Panc1 (cell line): ENCODE measurements at regions not wholly inside any gene's neighbourhood (a gene's known extent, or its start where the extent isn't known, plus 50 kb on each side); places are given as distances from the start of the nearest gene placed in this dataset.
"Not testable (repeated sequence)": the region's sequence is repeated elsewhere in the genome, so short reads cannot be mapped to it uniquely, and the experiment has no call there.

Source experiments
- ATAC-seq: fragments of 200-7000 bp; cut with Tn5 transposase; 2 replicates; pipeline ENCODE4 v1.9.1; 2020; ENCODE audit warnings: mild to moderate bottlenecking, moderate library complexity
- BruUV-seq: library from RNA; stranded (reverse); fragments of 400-500 nt; replicated peaks from 2 replicates; lab custom pipeline; 2021; lab: Mats Ljungman, UMichigan
- CTCF ChIA-PET: fragments of 300-600 bp; sonication (Branson Sonifier 250); formaldehyde crosslinking; loops from one replicate; lab custom pipeline; 2022; ENCODE audit warnings: antibody characterized with exemption; lab: Charles Lee
- POLR2A ChIA-PET: fragments of 300-600 bp; sonication (Branson Sonifier 250); formaldehyde crosslinking; loops from one replicate; lab custom pipeline; 2022; ENCODE audit warnings: antibody characterized with exemption; lab: Charles Lee
- DNase-seq: peaks from one replicate; pipeline ENCODE4 v3.0.0-alpha.2; 2010; ENCODE audit warnings: low read depth, low spot score
- H3K27ac ChIP-seq: 2 replicates; pipeline ENCODE4 v1.5.1; 2011; ENCODE audit warnings: mild to moderate bottlenecking, low read length, inconsistent platforms
- H3K27me3 ChIP-seq: fragments of 200-500 bp; sonication (Bioruptor generic); 2 replicates; pipeline ENCODE4 v1.6.0; 2014; ENCODE audit warnings: low read length, inconsistent platforms; ENCODE audit not compliant: control insufficient read depth, insufficient read depth
- H3K36me3 ChIP-seq: fragments of 200-500 bp; sonication (Bioruptor generic); 2 replicates; pipeline ENCODE4 v1.5.1; 2014; ENCODE audit warnings: inconsistent platforms, mild to moderate bottlenecking, low read length, moderate library complexity; ENCODE audit not compliant: control insufficient read depth, insufficient read depth
- H3K4me1 ChIP-seq: 2 replicates; pipeline ENCODE4 v1.5.1; 2011; ENCODE audit warnings: inconsistent platforms, mild to moderate bottlenecking, low read length, moderate library complexity; ENCODE audit not compliant: control insufficient read depth, insufficient read depth
- H3K4me3 ChIP-seq, 2 experiments: 2 replicates each; pipeline ENCODE4 v1.5.1; 2011 to 2012; ENCODE audit warnings: low read depth in 2 of 2, low read length in 2 of 2, mild to moderate bottlenecking in 2 of 2, inconsistent platforms in 1 of 2, moderate library complexity in 1 of 2
- H3K9me3 ChIP-seq: fragments of 200-500 bp; sonication (Bioruptor generic); 2 replicates; pipeline ENCODE4 v1.5.1; 2014; ENCODE audit warnings: low read depth, mild to moderate bottlenecking, inconsistent platforms, low read length, moderate library complexity; ENCODE audit not compliant: control insufficient read depth, insufficient read depth
- POLR2AphosphoS5 ChIP-seq: IDR thresholded peaks from 2 replicates; pipeline ENCODE4 v1.6.1; 2012; ENCODE audit warnings: mild to moderate bottlenecking, low read depth, low read length, moderate library complexity
- SIN3A ChIP-seq: IDR thresholded peaks from 2 replicates; pipeline ENCODE4 v1.6.1; 2012; ENCODE audit warnings: low read depth, mild to moderate bottlenecking, low read length, moderate library complexity, borderline replicate concordance; ENCODE audit not compliant: insufficient read depth
- TCF7L2 ChIP-seq: IDR thresholded peaks from 2 replicates; pipeline ENCODE4 v1.6.1; 2011; ENCODE audit warnings: mild to moderate bottlenecking, low read depth, low read length, inconsistent platforms
- in situ Hi-C: cut with HindIII; loops from 2 replicates; pipeline ENCODE4 v1.10.0; 2016; ENCODE audit warnings: low sequenced_read_pairs, low pct_unique_long_range_greater_than_20kb
- intact Hi-C: fragments of 100-400 bp; cut with micrococcal nuclease; formaldehyde crosslinking; loops from one replicate; pipeline ENCODE4 v1.10.0; 2022; ENCODE audit not compliant: unreplicated experiment
- TF ChIP-seq, protein P1 (sequence below), 2 experiments: IDR thresholded peaks; 2 replicates each; pipeline ENCODE4 v1.6.1; 2011 to 2012; ENCODE audit warnings: low read depth in 2 of 2, control low read depth in 1 of 2, low read length in 1 of 2, mild to moderate bottlenecking in 1 of 2, moderate library complexity in 1 of 2; ENCODE audit not compliant: insufficient read depth in 1 of 2
- TF ChIP-seq, protein P2 (sequence below): fragments of 450-650 bp; IDR thresholded peaks from 2 replicates; pipeline ENCODE4 v1.5.1; 2017; ENCODE audit warnings: mild to moderate bottlenecking

DNA sequence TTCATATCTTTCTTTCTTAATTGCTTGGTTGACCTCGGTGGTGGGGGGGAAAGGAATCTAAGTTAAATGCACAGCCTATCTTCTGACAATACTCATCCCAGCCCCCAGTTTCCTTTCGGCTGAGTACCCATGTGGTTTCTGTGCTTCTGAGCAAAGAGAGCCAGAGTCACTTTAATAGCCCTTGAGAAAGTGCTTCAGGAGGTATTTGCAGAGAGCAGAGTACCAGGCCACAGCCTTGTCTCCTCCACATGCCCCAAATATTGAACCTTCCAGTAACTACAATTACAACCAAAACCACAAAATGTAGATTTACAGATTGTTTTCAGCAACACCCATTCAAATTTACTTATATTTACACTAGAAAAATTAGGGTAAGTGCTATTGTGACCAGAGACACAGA lies 647.4 kb downstream of the NR2F2 start:
- Histone ChIP-seq H3K36me3 (no peaks in the 10 kb centered on the region), H3K27ac (no peak overlapping the region), H3K27me3 (no peaks in the 10 kb centered on the region), H3K4me3 (no peak overlapping the region), H3K9me3 (no peaks in the 10 kb centered on the region), H3K4me1 (no peaks in the 10 kb centered on the region)
- intact Hi-C loops, result no loop called here
- no peak for DNase-seq
- in situ Hi-C loops, result no loop called here
- ATAC-seq, result no peak
- BruUV-seq, result no TSS peak
- POLR2A ChIA-PET, result no interaction called here
- CTCF ChIA-PET, result no interaction called here
- TF ChIP-seq SIN3A, result no peak
- no peak for TF ChIP-seq TCF7L2

DNA sequence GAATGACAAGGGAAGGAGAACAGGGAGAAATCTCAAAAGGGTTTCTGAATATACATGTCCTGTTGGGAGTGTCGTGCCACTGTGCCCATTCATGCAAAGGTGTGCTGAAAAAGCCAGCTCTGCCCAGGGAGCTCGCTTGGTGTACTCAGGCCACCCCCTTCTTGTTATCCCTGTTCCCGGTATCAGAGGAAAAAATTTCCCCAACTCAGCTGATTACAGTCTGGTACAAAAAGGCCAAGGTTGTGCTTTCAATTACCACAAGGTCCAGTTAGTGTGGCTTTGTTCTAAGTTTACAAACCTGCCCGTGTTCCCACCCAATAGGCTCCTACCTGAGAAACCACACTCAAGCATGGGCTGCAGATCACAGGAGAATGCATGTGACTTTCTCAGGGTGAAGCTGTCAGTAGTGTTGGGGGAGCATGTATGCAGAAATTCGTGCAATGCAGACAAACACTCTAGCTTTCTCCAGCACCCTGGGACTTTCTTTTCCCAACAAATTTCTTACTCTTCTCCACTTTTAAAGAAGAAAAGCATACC lies 648.5 kb downstream of the NR2F2 start:
- no peak overlapping the region for H3K27ac ChIP-seq
- BruUV-seq, result no TSS peak
- H3K4me1 ChIP-seq, result no peaks in the 10 kb centered on the region
- DNase-seq (no peak), ATAC-seq (no peak)
- H3K27me3 ChIP-seq, result no peaks in the 10 kb centered on the region
- H3K36me3 ChIP-seq, result no peaks in the 10 kb centered on the region
- in situ Hi-C loops, result no loop called here
- no peaks in the 10 kb centered on the region for H3K9me3 ChIP-seq
- CTCF ChIA-PET, result no interaction called here
- H3K4me3 ChIP-seq, result no peak overlapping the region
- intact Hi-C loops, result no loop called here
- TF ChIP-seq, protein P1, sequence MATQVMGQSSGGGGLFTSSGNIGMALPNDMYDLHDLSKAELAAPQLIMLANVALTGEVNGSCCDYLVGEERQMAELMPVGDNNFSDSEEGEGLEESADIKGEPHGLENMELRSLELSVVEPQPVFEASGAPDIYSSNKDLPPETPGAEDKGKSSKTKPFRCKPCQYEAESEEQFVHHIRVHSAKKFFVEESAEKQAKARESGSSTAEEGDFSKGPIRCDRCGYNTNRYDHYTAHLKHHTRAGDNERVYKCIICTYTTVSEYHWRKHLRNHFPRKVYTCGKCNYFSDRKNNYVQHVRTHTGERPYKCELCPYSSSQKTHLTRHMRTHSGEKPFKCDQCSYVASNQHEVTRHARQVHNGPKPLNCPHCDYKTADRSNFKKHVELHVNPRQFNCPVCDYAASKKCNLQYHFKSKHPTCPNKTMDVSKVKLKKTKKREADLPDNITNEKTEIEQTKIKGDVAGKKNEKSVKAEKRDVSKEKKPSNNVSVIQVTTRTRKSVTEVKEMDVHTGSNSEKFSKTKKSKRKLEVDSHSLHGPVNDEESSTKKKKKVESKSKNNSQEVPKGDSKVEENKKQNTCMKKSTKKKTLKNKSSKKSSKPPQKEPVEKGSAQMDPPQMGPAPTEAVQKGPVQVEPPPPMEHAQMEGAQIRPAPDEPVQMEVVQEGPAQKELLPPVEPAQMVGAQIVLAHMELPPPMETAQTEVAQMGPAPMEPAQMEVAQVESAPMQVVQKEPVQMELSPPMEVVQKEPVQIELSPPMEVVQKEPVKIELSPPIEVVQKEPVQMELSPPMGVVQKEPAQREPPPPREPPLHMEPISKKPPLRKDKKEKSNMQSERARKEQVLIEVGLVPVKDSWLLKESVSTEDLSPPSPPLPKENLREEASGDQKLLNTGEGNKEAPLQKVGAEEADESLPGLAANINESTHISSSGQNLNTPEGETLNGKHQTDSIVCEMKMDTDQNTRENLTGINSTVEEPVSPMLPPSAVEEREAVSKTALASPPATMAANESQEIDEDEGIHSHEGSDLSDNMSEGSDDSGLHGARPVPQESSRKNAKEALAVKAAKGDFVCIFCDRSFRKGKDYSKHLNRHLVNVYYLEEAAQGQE (IDR thresholded peaks at IDR 0.05; ENCODE audit: insufficient read depth in 1 of 2, low read depth in 2 of 2, low read length in 1 of 2), result no peak
- no peak for TF ChIP-seq SIN3A
- TF ChIP-seq, protein P2, sequence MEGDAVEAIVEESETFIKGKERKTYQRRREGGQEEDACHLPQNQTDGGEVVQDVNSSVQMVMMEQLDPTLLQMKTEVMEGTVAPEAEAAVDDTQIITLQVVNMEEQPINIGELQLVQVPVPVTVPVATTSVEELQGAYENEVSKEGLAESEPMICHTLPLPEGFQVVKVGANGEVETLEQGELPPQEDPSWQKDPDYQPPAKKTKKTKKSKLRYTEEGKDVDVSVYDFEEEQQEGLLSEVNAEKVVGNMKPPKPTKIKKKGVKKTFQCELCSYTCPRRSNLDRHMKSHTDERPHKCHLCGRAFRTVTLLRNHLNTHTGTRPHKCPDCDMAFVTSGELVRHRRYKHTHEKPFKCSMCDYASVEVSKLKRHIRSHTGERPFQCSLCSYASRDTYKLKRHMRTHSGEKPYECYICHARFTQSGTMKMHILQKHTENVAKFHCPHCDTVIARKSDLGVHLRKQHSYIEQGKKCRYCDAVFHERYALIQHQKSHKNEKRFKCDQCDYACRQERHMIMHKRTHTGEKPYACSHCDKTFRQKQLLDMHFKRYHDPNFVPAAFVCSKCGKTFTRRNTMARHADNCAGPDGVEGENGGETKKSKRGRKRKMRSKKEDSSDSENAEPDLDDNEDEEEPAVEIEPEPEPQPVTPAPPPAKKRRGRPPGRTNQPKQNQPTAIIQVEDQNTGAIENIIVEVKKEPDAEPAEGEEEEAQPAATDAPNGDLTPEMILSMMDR, result no peak
- TF ChIP-seq POLR2AphosphoS5, result no peak
- TF ChIP-seq TCF7L2, result no peak
- POLR2A ChIA-PET, result no interaction called here

DNA sequence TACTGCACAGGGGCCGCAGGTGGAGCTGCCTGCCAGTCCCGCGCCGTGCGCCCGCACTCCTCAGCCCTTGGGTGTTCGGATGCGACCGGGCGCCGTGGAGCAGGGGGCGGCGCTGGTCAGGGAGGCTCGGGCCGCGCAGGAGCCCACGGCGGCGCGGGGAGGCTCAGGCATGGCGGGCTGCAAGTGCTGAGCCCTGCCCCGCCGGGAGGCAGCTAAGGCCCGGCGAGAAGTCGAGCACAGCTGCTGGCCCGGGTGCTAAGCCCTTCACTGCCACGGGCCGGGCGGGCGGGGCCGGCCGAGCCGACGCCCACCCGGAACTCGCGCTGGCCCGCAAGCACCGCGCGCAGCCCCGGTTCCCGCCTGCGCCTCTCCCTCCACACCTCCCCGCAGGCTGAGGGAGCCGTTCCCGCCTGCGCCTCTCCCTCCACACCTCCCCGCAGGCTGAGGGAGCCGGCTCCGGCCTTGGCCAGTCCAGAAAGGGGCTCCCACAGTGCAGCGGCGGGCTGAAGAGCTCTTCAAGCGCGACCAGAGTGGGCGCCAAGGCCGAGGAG lies 653.7 kb downstream of the NR2F2 start:
- intact Hi-C loops, H3K9me3 ChIP-seq, BruUV-seq, H3K4me3 ChIP-seq, in situ Hi-C loops, POLR2A ChIA-PET, DNase-seq, H3K27me3 ChIP-seq, H3K27ac ChIP-seq, CTCF ChIA-PET, H3K36me3 ChIP-seq, ATAC-seq, H3K4me1 ChIP-seq: not testable (repeated sequence)
